IMR-90 (cell line): ENCODE measurements at regions not wholly inside any gene's neighbourhood (a gene's known extent, or its start where the extent isn't known, plus 50 kb on each side); places are given as distances from the start of the nearest gene placed in this dataset.

Experiments
- ATAC-seq: fragments of 200-7000 bp; cut with Tn5 transposase; 2 replicates; pipeline ENCODE4 v1.9.1; 2020; ENCODE audit warnings: low read depth, mild to moderate bottlenecking, moderate library complexity
- BruUV-seq: library from RNA; stranded (reverse); fragments of 400-500 nt; replicated peaks from 2 replicates; lab custom pipeline; 2021; lab: Mats Ljungman, UMichigan
- CTCF ChIA-PET: fragments of 300-600 bp; formaldehyde crosslinking; extraction: SDS; loops from one replicate; lab custom pipeline; 2021; ENCODE audit warnings: antibody characterized with exemption; lab: Yijun Ruan, JAX
- POLR2A ChIA-PET: fragments of 300-600 bp; sonication (Branson Sonifier 250); formaldehyde crosslinking; loops from one replicate; lab custom pipeline; 2022; ENCODE audit warnings: antibody characterized with exemption; ENCODE audit not compliant: unreplicated experiment; lab: Charles Lee
- DNase-seq: peaks from one replicate; pipeline ENCODE4 v3.0.0; 2013
- H2AFZ ChIP-seq: replicated peaks from 2 replicates; pipeline ENCODE3; 2013; ENCODE audit warnings: low read length, mild to moderate bottlenecking; ENCODE audit not compliant: poor library complexity
- H2AK5ac ChIP-seq: 2 replicates; pipeline ENCODE4 v1.6.1; 2013; ENCODE audit warnings: low read depth, low read length, inconsistent platforms
- H2AK9ac ChIP-seq: replicated peaks from 2 replicates; pipeline ENCODE3; 2013; ENCODE audit warnings: mild to moderate bottlenecking, low read depth, low read length, moderate library complexity; ENCODE audit not compliant: poor library complexity
- H2BK120ac ChIP-seq: 2 replicates; pipeline ENCODE4 v1.6.1; 2013; ENCODE audit warnings: low read depth, low read length, inconsistent platforms
- H2BK15ac ChIP-seq: 3 replicates; pipeline ENCODE4 v1.6.1; 2013; ENCODE audit warnings: low read depth, low read length, inconsistent platforms
- H2BK20ac ChIP-seq: 2 replicates; pipeline ENCODE4 v1.6.1; 2013; ENCODE audit warnings: low read depth, mild to moderate bottlenecking, inconsistent platforms, low read length, moderate library complexity
- H2BK5ac ChIP-seq: 2 replicates; pipeline ENCODE4 v1.6.1; 2013; ENCODE audit warnings: mild to moderate bottlenecking, low read depth, low read length, inconsistent platforms; ENCODE audit not compliant: poor library complexity, severe bottlenecking
- H3K14ac ChIP-seq: replicated peaks from 2 replicates; pipeline ENCODE4 v1.6.1; 2013; ENCODE audit warnings: low read depth, low read length, inconsistent platforms
- H3K18ac ChIP-seq: 2 replicates; pipeline ENCODE4 v1.6.1; 2013; ENCODE audit warnings: low read depth, low read length, control low read depth
- H3K23ac ChIP-seq: 2 replicates; pipeline ENCODE4 v1.6.1; 2013; ENCODE audit warnings: low read depth, low read length, inconsistent platforms
- H3K27ac ChIP-seq: 2 replicates; pipeline ENCODE4 v1.5.1; 2013; ENCODE audit warnings: mild to moderate bottlenecking, control low read depth, low read length; ENCODE audit not compliant: insufficient read depth
- H3K27me3 ChIP-seq: 2 replicates; pipeline ENCODE4 v1.6.1; 2013; ENCODE audit warnings: low read length; ENCODE audit not compliant: control insufficient read depth, insufficient read depth
- H3K36me3 ChIP-seq: 2 replicates; pipeline ENCODE4 v1.6.1; 2013; ENCODE audit warnings: low read length, mixed read lengths; ENCODE audit not compliant: control insufficient read depth, insufficient read depth
- H3K4ac ChIP-seq: 2 replicates; pipeline ENCODE4 v1.6.1; 2013; ENCODE audit warnings: low read depth, low read length, inconsistent platforms
- H3K4me1 ChIP-seq: 2 replicates; pipeline ENCODE4 v1.6.1; 2013; ENCODE audit warnings: low read length, mixed read lengths; ENCODE audit not compliant: control insufficient read depth, insufficient read depth
- H3K4me2 ChIP-seq: 2 replicates; pipeline ENCODE4 v1.6.1; 2013; ENCODE audit warnings: low read depth, mild to moderate bottlenecking, control low read depth, low read length, moderate library complexity
- H3K4me3 ChIP-seq: 2 replicates; pipeline ENCODE4 v1.5.1; 2013; ENCODE audit warnings: low read depth, mild to moderate bottlenecking, control low read depth, low read length, moderate library complexity; ENCODE audit not compliant: insufficient read depth
- H3K56ac ChIP-seq: 2 replicates; pipeline ENCODE4 v1.6.1; 2013; ENCODE audit warnings: low read length, inconsistent platforms; ENCODE audit not compliant: insufficient read depth; ENCODE audit errors: extremely low read depth
- H3K79me1 ChIP-seq, 2 experiments: 2 replicates each; pipeline ENCODE4 v1.6.1; 2013; ENCODE audit warnings: low read length in 2 of 2, inconsistent platforms in 1 of 2, low read depth in 1 of 2
- H3K9ac ChIP-seq: 2 replicates; pipeline ENCODE4 v1.6.1; 2013; ENCODE audit warnings: low read depth, low read length, control low read depth
- H3K9me1 ChIP-seq: 2 replicates; pipeline ENCODE4 v1.6.1; 2013; ENCODE audit warnings: low read length, inconsistent platforms; ENCODE audit not compliant: insufficient read depth
- H3K9me3 ChIP-seq: 2 replicates; pipeline ENCODE4 v1.6.1; 2013; ENCODE audit warnings: low read length; ENCODE audit not compliant: control insufficient read depth, insufficient read depth
- H4K20me1 ChIP-seq: 2 replicates; pipeline ENCODE4 v1.6.1; 2013; ENCODE audit warnings: low read length, inconsistent platforms; ENCODE audit not compliant: insufficient read depth
- H4K5ac ChIP-seq: 2 replicates; pipeline ENCODE4 v1.6.1; 2013; ENCODE audit warnings: mild to moderate bottlenecking, low read depth, low read length, control low read depth
- H4K8ac ChIP-seq, 2 experiments: 2 replicates each; pipeline ENCODE4 v1.6.1; 2013; ENCODE audit warnings: low read depth in 2 of 2, low read length in 2 of 2, control low read depth in 1 of 2, inconsistent platforms in 1 of 2
- H4K91ac ChIP-seq: 2 replicates; pipeline ENCODE4 v1.6.1; 2013; ENCODE audit warnings: low read depth, low read length, inconsistent platforms; ENCODE audit not compliant: insufficient read depth
- CHD1 ChIP-seq: IDR thresholded peaks from 2 replicates; pipeline ENCODE4 v1.6.1; 2012; ENCODE audit warnings: low read depth, low read length, improper control_type of control experiment
- MAZ ChIP-seq: IDR thresholded peaks from 2 replicates; pipeline ENCODE4 v1.6.1; 2012; ENCODE audit warnings: low read depth, mild to moderate bottlenecking, low read length, improper control_type of control experiment, moderate library complexity, borderline replicate concordance
- WGBS, 2 experiments: methylation state at CpG; one replicate each; pipeline versions ENCODE4 v1.1.5 to v1.1.7; 2013; ENCODE audit warnings: missing lambda C conversion rate in 2 of 2; ENCODE audit not compliant: insufficient read length in 1 of 2; ENCODE audit errors: extremely low coverage in 2 of 2; 5-methylcytosine and 5-hydroxymethylcytosine counted together
- dilution Hi-C: fragments of 300-500 bp; cut with HindIII; formaldehyde crosslinking; loops from one replicate; pipeline ENCODE4 v1.14.3; 2018; ENCODE audit warnings: low sequenced_read_pairs; ENCODE audit not compliant: unreplicated experiment
- in situ Hi-C: fragments of 300-500 bp; cut with MboI; formaldehyde crosslinking; loops from 3 replicates; pipeline ENCODE4 v1.14.3; 2019; ENCODE audit warnings: low sequenced_read_pairs, inconsistent platforms, mixed read lengths
- intact Hi-C: fragments of 100-400 bp; cut with micrococcal nuclease; formaldehyde crosslinking; loops from 2 replicates; pipeline ENCODE4 v1.10.0; 2022
- TF ChIP-seq, protein P1 (sequence below): fragments of 150-350 bp; IDR thresholded peaks from 2 replicates; pipeline ENCODE4 v1.6.1; 2016; ENCODE audit warnings: low read depth, mild to moderate bottlenecking, low read length, moderate library complexity, borderline replicate concordance

DNA sequence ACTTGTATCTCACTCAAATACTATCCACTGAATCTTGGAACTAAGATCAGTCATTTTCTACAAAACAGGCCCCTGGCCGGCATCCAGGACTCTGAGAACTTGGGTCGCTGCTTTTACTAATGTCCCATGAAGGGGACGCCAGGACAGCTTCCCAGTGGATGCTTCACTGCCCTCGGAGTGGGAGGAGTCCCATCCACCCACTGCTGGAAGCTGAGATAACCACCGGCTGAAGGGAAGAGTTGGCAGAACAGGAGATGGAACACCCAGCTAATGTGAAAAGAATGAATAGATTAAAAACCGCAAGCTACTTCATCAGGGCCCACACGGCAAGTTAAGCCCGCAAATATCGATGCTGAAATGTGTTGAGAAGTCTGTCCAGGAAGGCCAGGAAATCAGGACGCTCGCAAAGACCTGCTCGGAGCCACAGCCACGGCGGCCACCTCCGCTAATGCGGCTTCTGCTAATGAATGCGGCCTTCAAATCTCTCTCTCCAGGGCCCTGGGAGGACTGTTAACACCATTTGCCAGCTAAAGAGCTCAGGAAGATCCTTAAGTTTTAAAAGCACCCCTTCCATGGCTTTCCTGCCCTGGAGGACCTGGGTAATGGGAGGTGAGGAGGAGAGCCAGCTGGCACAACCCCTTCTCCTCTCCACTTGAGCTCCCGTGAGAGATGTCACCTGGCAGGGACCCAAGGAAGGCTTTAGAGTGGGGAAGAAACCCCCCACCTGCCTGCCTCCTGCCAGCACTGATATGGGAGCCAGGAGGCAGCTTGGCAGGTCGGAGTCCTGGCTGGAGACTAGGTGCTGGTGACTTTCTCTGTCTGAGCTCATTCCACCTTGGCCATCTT lies 226.6 kb upstream of the RPL38 start:
- ATAC-seq = no peak
- in situ Hi-C loops = loop anchor here (25.0 kb wide), 1 partner anchor 365 kb away; no protein-coding TSS in a partner anchor
- H3K9me1 ChIP-seq = no peaks in the 10 kb centered on the region
- no peak overlapping the region for H3K9ac ChIP-seq
- H2BK15ac ChIP-seq = no peak overlapping the region
- ChIA-PET CTCF (no interaction called here), POLR2A (no interaction called here)
- H3K36me3 ChIP-seq = no peaks in the 10 kb centered on the region
- no peak overlapping the region for H3K14ac ChIP-seq
- no peak overlapping the region for H3K56ac ChIP-seq
- H3K79me1 ChIP-seq = no peaks in the 10 kb centered on the region
- no peak overlapping the region for H4K8ac ChIP-seq
- no peaks in the 10 kb centered on the region for H3K4me1 ChIP-seq
- intact Hi-C loops = no loop called here
- 40% methylated on average over 1 of the region's 19 CpGs; no CpG with 5 or more reads in 1 of the 2 experiments for WGBS, 2 experiments
- H3K4me2 ChIP-seq = no peak overlapping the region
- H3K9me3 ChIP-seq = peaks cover 39% of the 10 kb centered on the region
- no peak overlapping the region for H2AK5ac ChIP-seq
- H3K27me3 ChIP-seq = no peaks in the 10 kb centered on the region
- H3K18ac ChIP-seq = no peak overlapping the region
- TF ChIP-seq MAZ (no peak), CHD1 (no peak)
- TF ChIP-seq, protein P1, sequence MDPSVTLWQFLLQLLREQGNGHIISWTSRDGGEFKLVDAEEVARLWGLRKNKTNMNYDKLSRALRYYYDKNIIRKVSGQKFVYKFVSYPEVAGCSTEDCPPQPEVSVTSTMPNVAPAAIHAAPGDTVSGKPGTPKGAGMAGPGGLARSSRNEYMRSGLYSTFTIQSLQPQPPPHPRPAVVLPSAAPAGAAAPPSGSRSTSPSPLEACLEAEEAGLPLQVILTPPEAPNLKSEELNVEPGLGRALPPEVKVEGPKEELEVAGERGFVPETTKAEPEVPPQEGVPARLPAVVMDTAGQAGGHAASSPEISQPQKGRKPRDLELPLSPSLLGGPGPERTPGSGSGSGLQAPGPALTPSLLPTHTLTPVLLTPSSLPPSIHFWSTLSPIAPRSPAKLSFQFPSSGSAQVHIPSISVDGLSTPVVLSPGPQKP = no peak
- no peak overlapping the region for H4K91ac ChIP-seq
- no peak for DNase-seq
- H2BK5ac ChIP-seq = no peak overlapping the region
- dilution Hi-C loops = no loop called here
- H2AK9ac ChIP-seq = no peak overlapping the region
- no peak overlapping the region for H3K4me3 ChIP-seq
- no TSS peak for BruUV-seq
- no peak overlapping the region for H4K5ac ChIP-seq
- H4K20me1 ChIP-seq = no peaks in the 10 kb centered on the region
- no peak overlapping the region for H3K4ac ChIP-seq
- H2BK20ac ChIP-seq = no peak overlapping the region
- H2AFZ ChIP-seq = no peak overlapping the region
- no peak overlapping the region for H2BK120ac ChIP-seq
- no peak overlapping the region for H3K23ac ChIP-seq
- no peak overlapping the region for H3K27ac ChIP-seq
